GM12878 (cell line): ENCODE measurements at regions not wholly inside any gene's neighbourhood (a gene's known extent, or its start where the extent isn't known, plus 50 kb on each side); places are given as distances from the start of the nearest gene placed in this dataset.

ENCODE experiments used
- ATAC-seq: fragments of 200-7000 bp; cut with Tn5 transposase; 3 replicates; pipeline ENCODE4 v1.9.1; 2020; ENCODE audit warnings: mild to moderate bottlenecking, moderate library complexity
- BruUV-seq: library from RNA; stranded (reverse); fragments of 400-500 nt; replicated peaks from 2 replicates; lab custom pipeline; 2021; lab: Mats Ljungman, UMichigan
- CTCF ChIA-PET: fragments of 300-600 bp; sonication (Branson Sonifier 250); formaldehyde crosslinking; extraction: SDS; loops from one replicate; lab custom pipeline; 2021; ENCODE audit warnings: inconsistent platforms; lab: Yijun Ruan, JAX
- POLR2A ChIA-PET: fragments of 350-600 bp; formaldehyde crosslinking; extraction: SDS; loops from one replicate; lab custom pipeline; 2021; ENCODE audit warnings: inconsistent platforms; lab: Charles Lee
- RAD21 ChIA-PET: fragments of 300-600 bp; sonication (Branson Sonifier 250); formaldehyde crosslinking; loops from one replicate; lab custom pipeline; 2023; ENCODE audit warnings: antibody characterized with exemption; ENCODE audit not compliant: unreplicated experiment; lab: Charles Lee
- SMC1A ChIA-PET: fragments of 300-600 bp; sonication (Branson Sonifier 250); formaldehyde crosslinking; loops from one replicate; lab custom pipeline; 2023; ENCODE audit not compliant: unreplicated experiment, uncharacterized antibody; lab: Charles Lee
- DNase-seq: peaks from one replicate; pipeline ENCODE4 v3.0.0-alpha.2; 2011; ENCODE audit warnings: low read depth, low spot score
- FAIRE-seq: peaks from 3 replicates; lab custom pipeline; 2011; peaks lifted over from hg19 to GRCh38; lab: Jason Lieb, UNC
- H2AFZ ChIP-seq: 2 replicates; pipeline ENCODE4 v1.6.0; 2011; ENCODE audit warnings: low read depth, low read length, control low read depth; ENCODE audit not compliant: control insufficient read depth
- H3K27ac ChIP-seq: 2 replicates; pipeline ENCODE4 v1.5.1; 2011; ENCODE audit warnings: control low read depth; ENCODE audit not compliant: control insufficient read depth, insufficient read depth
- H3K27me3 ChIP-seq, 2 experiments: replicated peaks in 1 of 2; 2 replicates each; pipeline versions ENCODE4 v1.6.0 to v1.6.1; 2011; ENCODE audit warnings: low read length in 1 of 2; ENCODE audit not compliant: control insufficient read depth in 2 of 2, insufficient read depth in 2 of 2
- H3K36me3 ChIP-seq, 2 experiments: 2 replicates each; pipeline ENCODE4 v1.5.1; 2011; ENCODE audit warnings: low read length in 1 of 2; ENCODE audit not compliant: control insufficient read depth in 2 of 2, insufficient read depth in 2 of 2
- H3K4me1 ChIP-seq: 2 replicates; pipeline ENCODE4 v1.6.1; 2011; ENCODE audit warnings: mild to moderate bottlenecking, low read length, moderate library complexity, mixed read lengths; ENCODE audit not compliant: control insufficient read depth, insufficient read depth
- H3K4me2 ChIP-seq: 2 replicates; pipeline ENCODE4 v1.6.0; 2011; ENCODE audit warnings: control low read depth; ENCODE audit not compliant: control insufficient read depth, insufficient read depth
- H3K4me3 ChIP-seq: fragments of 200-600 bp; sonication (generic); 2 replicates; pipeline ENCODE4 v1.5.1; 2016
- H3K79me2 ChIP-seq: 2 replicates; pipeline ENCODE4 v1.6.0; 2011; ENCODE audit warnings: low read length; ENCODE audit not compliant: control insufficient read depth, insufficient read depth
- H3K9ac ChIP-seq: 2 replicates; pipeline ENCODE4 v1.8.0; 2011; ENCODE audit warnings: low read length, control low read depth, mixed read lengths; ENCODE audit not compliant: control insufficient read depth, insufficient read depth
- H3K9me3 ChIP-seq: replicated peaks from 3 replicates; pipeline ENCODE4 v1.5.1; 2011; ENCODE audit warnings: mild to moderate bottlenecking, low read length; ENCODE audit not compliant: control insufficient read depth, insufficient read depth
- H4K20me1 ChIP-seq: 2 replicates; pipeline ENCODE4 v1.6.0; 2011; ENCODE audit not compliant: control insufficient read depth, insufficient read depth
- BCL11A ChIP-seq: IDR thresholded peaks from 2 replicates; pipeline ENCODE4 v1.6.1; 2011; ENCODE audit warnings: low read depth, low read length
- CBX5 ChIP-seq: sonication (generic); IDR thresholded peaks from 2 replicates; pipeline ENCODE4 v1.6.1; 2016; ENCODE audit warnings: low read depth, moderate library complexity, mild to moderate bottlenecking, inconsistent platforms
- CEBPB ChIP-seq, 2 experiments: fragments of 150-350 bp in 1 of 2; IDR thresholded peaks; 2 replicates each; pipeline ENCODE4 v1.6.1; 2012 to 2014; ENCODE audit warnings: low read depth in 2 of 2, low read length in 2 of 2, borderline replicate concordance in 1 of 2, inconsistent platforms in 1 of 2
- ELK1 ChIP-seq: IDR thresholded peaks from 2 replicates; pipeline ENCODE4 v1.6.1; 2012; ENCODE audit warnings: low read depth, low read length, improper control_type of control experiment
- EP300 ChIP-seq, 2 experiments: fragments of 150-350 bp in 1 of 2; IDR thresholded peaks; 2 replicates each; pipeline ENCODE4 v1.6.1; 2011 to 2012; ENCODE audit warnings: low read depth in 2 of 2, low read length in 2 of 2, borderline replicate concordance in 1 of 2, improper control_type of control experiment in 1 of 2, inconsistent platforms in 1 of 2; ENCODE audit not compliant: control insufficient read depth in 1 of 2
- FOS ChIP-seq: IDR thresholded peaks from 3 replicates; pipeline ENCODE4 v1.6.1; 2011; ENCODE audit warnings: borderline replicate concordance; ENCODE audit not compliant: insufficient read length; ENCODE audit errors: extremely low read depth
- IRF5 ChIP-seq: fragments of 450-650 bp; IDR thresholded peaks from 2 replicates; pipeline ENCODE4 v1.6.1; 2017; ENCODE audit warnings: borderline replicate concordance
- LARP7 ChIP-seq: fragments of 450-650 bp; IDR thresholded peaks from 2 replicates; pipeline ENCODE4 v1.6.1; 2017; ENCODE audit warnings: mild to moderate bottlenecking
- MEF2B ChIP-seq: fragments of 450-650 bp; IDR thresholded peaks from 2 replicates; pipeline ENCODE4 v1.6.1; 2018; ENCODE audit warnings: mild to moderate bottlenecking, moderate library complexity; ENCODE audit not compliant: partially characterized antibody, poor library complexity, severe bottlenecking
- NR2C2 ChIP-seq: IDR thresholded peaks from 2 replicates; pipeline ENCODE4 v1.6.1; 2011; ENCODE audit warnings: borderline replicate concordance, low read depth; ENCODE audit not compliant: control insufficient read depth, insufficient read length
- PRDM15 ChIP-seq: fragments of 450-650 bp; formaldehyde crosslinking; IDR thresholded peaks from 2 replicates; pipeline ENCODE4 v1.4.0; 2020; ENCODE audit warnings: mild to moderate bottlenecking, moderate library complexity
- SREBF1 ChIP-seq: IDR thresholded peaks from 2 replicates; pipeline ENCODE4 v1.6.1; 2012; ENCODE audit warnings: mild to moderate bottlenecking, low read length
- SUZ12 ChIP-seq: fragments of 200-600 bp; sonication (generic); IDR thresholded peaks from one replicate; pipeline ENCODE4 v1.6.1; 2018; ENCODE audit warnings: antibody characterized with exemption, mild to moderate bottlenecking; ENCODE audit not compliant: unreplicated experiment
- YY1 ChIP-seq: IDR thresholded peaks from 2 replicates; pipeline ENCODE4 v1.6.1; 2011; ENCODE audit warnings: low read depth, mild to moderate bottlenecking, low read length
- WGBS: methylation state at CpG from one replicate; pipeline ENCODE4 v1.1.6; 2016; ENCODE audit warnings: low lambda C conversion rate; ENCODE audit not compliant: insufficient replicate concordance, insufficient coverage; ENCODE audit errors: missing lambda C conversion rate; 5-methylcytosine and 5-hydroxymethylcytosine counted together
- in situ Hi-C: fragments of 300-500 bp; cut with MboI; formaldehyde crosslinking; loops from 9 replicates; pipeline ENCODE4 v1.14.3; 2018; ENCODE audit warnings: mixed read lengths
- intact Hi-C: fragments of 100-400 bp; cut with micrococcal nuclease; formaldehyde crosslinking; loops from one replicate; pipeline ENCODE4 v1.14.2; 2022; ENCODE audit not compliant: unreplicated experiment

GRCh38 chrX:125742811-125743210 is 423.1 kb downstream of the TEX13C start (continued):
- TF ChIP-seq CEBPB (IDR thresholded peaks at IDR 0.05; ENCODE audit: borderline replicate concordance in 1 of 2, low read depth in 2 of 2, low read length in 2 of 2), result no peak
- no peak for TF ChIP-seq CBX5
- no peak for TF ChIP-seq LARP7
- no peak for TF ChIP-seq SUZ12
- no peak for TF ChIP-seq NR2C2
- no peak for TF ChIP-seq IRF5
- no peak for TF ChIP-seq YY1
- no peak for TF ChIP-seq MEF2B
- TF ChIP-seq FOS, result no peak
- no peak for TF ChIP-seq ELK1
- TF ChIP-seq, all 136 proteins: peak for 0

- ChIA-PET SMC1A (interaction anchor here (1.4 kb wide), 1 partner anchor 24 kb away, joined by 3 read pairs; no protein-coding TSS in a partner anchor), CTCF (no interaction called here), RAD21 (no interaction called here), POLR2A (no interaction called here)
- Histone ChIP-seq H3K4me1 (no peaks in the 10 kb centered on the region), H3K4me3 (no peak overlapping the region), H3K27me3 (no peaks in the 10 kb centered on the region), H3K79me2 (no peaks in the 10 kb centered on the region), H4K20me1 (no peaks in the 10 kb centered on the region), H3K9ac (no peak overlapping the region), H2AFZ (no peak overlapping the region), H3K9me3 (no peaks in the 10 kb centered on the region), H3K36me3 (no peaks in the 10 kb centered on the region), H3K27ac (no peak overlapping the region), H3K4me2 (no peak overlapping the region)
- ATAC-seq, result no peak
- TF ChIP-seq BCL11A (no peak), SREBF1 (no peak), PRDM15 (CRISPR knock-in tag) (no peak), EP300 (IDR thresholded peaks at IDR 0.05; ENCODE audit: borderline replicate concordance in 1 of 2, control insufficient read depth in 1 of 2, low read depth in 2 of 2, low read length in 2 of 2) (no peak)
- DNase-seq, result no peak
- in situ Hi-C loops (no loop called here), intact Hi-C loops (no loop called here)
- BruUV-seq, result no TSS peak
- FAIRE-seq, result no peak
- 6% methylated on average over 3 of the region's 3 CpGs for WGBS
Observed at GRCh38 chrX:125744914-125745313, 421.2 kb downstream of the DCAF12L2 start.
